Activated naive CD8-positive, alpha-beta T cell treated with anti-CD3 and anti-CD28 coated beads, Interleukin-2, amount 50 U/mL, for 24 hours (primary cell): ENCODE measurements at regions not wholly inside any gene's neighbourhood (a gene's known extent, or its start where the extent isn't known, plus 50 kb on each side); places are given as distances from the start of the nearest gene placed in this dataset.
"Not testable (repeated sequence)": the region's sequence is repeated elsewhere in the genome, so short reads cannot be mapped to it uniquely, and the experiment has no call there.

Experiments used
- ATAC-seq: fragments of 150-1000 bp; cut with Tn5 transposase; one replicate; pipeline ENCODE4 v1.10.0; 2021
- DNase-seq: peaks from one replicate; pipeline ENCODE4 v3.0.0; 2021
- H3K27ac Mint-ChIP-seq: one replicate; pipeline ENCODE4 v1.8.0; 2021; ENCODE audit warnings: mild to moderate bottlenecking, mixed read lengths
- H3K27me3 Mint-ChIP-seq: one replicate; pipeline ENCODE4 v1.8.0; 2021; ENCODE audit warnings: mixed read lengths
- H3K36me3 Mint-ChIP-seq: one replicate; pipeline ENCODE4 v1.8.0; 2021; ENCODE audit warnings: low read depth, mixed read lengths
- H3K4me1 Mint-ChIP-seq: one replicate; pipeline ENCODE4 v1.8.0; 2021; ENCODE audit warnings: mixed read lengths
- H3K4me3 Mint-ChIP-seq: one replicate; pipeline ENCODE4 v1.8.0; 2021; ENCODE audit warnings: mild to moderate bottlenecking, moderate library complexity, mixed read lengths
- H3K9me3 Mint-ChIP-seq: one replicate; pipeline ENCODE4 v1.8.0; 2021; ENCODE audit warnings: mixed read lengths

GRCh38 chr7:109549471-109550193, 980.0 kb downstream of the DNAJB9 start:
- peaks cover 8% of the 10 kb centered on the region for H3K9me3 Mint-ChIP-seq
- peaks cover 3% of the 10 kb centered on the region for H3K27me3 Mint-ChIP-seq
- no peak overlapping the region for H3K27ac Mint-ChIP-seq
- DNase-seq, result no peak
- no peaks in the 10 kb centered on the region for H3K4me1 Mint-ChIP-seq
- ATAC-seq, result no peak
- no peaks in the 10 kb centered on the region for H3K36me3 Mint-ChIP-seq
- no peak overlapping the region for H3K4me3 Mint-ChIP-seq

DNA sequence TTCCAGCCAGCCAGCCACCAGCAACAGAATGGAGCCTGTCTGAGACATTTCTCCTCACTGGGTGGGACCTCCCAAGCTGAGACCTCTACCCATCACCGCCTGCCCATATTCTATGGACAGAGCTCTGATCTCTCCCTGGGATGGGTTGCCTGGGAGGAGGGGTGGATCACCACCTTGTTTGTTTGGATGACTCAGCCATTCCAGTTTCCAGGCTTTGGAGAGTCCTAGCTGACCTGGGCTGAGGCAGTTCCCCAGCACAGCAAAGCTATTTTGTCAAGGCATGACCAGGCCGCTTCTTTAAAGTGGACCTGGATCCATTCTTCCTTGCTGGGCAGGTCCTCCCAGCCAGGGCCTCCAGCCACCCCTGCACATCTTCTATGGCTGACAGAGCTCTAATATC, 982.3 kb downstream of the DNAJB9 start:
- DNase-seq (no peak), ATAC-seq (no peak)
- H3K27ac Mint-ChIP-seq, result no peak overlapping the region
- H3K4me1 Mint-ChIP-seq, result no peaks in the 10 kb centered on the region
- peaks cover 11% of the 10 kb centered on the region for H3K9me3 Mint-ChIP-seq
- H3K36me3 Mint-ChIP-seq, result no peaks in the 10 kb centered on the region
- no peak overlapping the region for H3K4me3 Mint-ChIP-seq
- peaks cover 3% of the 10 kb centered on the region for H3K27me3 Mint-ChIP-seq

DNA sequence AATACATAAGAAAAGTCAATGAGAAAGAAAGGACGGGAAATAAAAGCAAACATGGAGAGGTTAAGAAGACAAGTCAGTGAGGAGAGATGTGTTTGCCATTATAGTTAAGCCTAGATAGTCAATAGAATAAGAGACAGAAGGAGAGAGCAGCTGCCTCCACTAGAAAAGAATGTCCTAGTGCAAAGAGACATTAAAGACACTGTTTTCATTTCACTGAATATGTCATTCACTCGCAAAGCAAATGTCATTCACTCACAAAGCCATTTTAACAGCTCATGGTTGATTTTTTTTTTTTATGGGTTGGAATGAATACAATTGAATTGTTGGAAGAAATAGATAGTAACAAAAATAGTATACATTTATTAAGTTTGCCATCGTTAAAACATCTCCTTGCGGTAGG, 1007.6 kb downstream of the DNAJB9 start:
- no peak overlapping the region for H3K27ac Mint-ChIP-seq
- H3K9me3 Mint-ChIP-seq, result no peaks in the 10 kb centered on the region
- H3K4me1 Mint-ChIP-seq, result no peaks in the 10 kb centered on the region
- no peaks in the 10 kb centered on the region for H3K36me3 Mint-ChIP-seq
- no peak for DNase-seq
- ATAC-seq, result no peak
- H3K27me3 Mint-ChIP-seq, result no peaks in the 10 kb centered on the region
- no peak overlapping the region for H3K4me3 Mint-ChIP-seq

DNA sequence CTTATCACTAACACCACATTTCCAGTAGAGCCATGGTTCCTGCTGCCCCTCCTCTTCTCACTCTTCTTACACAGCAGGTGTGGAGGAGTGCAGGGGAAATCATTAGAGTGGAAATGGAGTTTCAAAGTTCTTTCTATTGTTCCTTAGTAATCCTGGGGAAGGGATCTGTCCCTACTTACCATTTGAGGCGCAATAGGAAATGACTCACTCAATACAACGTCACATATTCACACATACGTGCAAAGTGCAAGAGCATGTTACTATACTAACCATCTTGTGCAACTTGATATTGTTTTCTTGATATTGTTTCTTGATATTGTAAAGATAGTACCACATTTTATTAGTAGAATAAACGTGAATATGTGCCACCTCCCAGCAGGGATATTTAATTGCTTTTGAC, 1010.2 kb downstream of the DNAJB9 start:
- Mint-ChIP-seq H3K9me3 (peaks cover 2% of the 10 kb centered on the region), H3K27me3 (no peaks in the 10 kb centered on the region), H3K27ac (no peak overlapping the region), H3K4me3 (no peak overlapping the region), H3K4me1 (no peaks in the 10 kb centered on the region), H3K36me3 (no peaks in the 10 kb centered on the region)
- no peak for DNase-seq
- no peak for ATAC-seq

GRCh38 chr7:109582211-109582610, 1012.5 kb downstream of the DNAJB9 start:
- Mint-ChIP-seq H3K9me3 (peaks cover 11% of the 10 kb centered on the region), H3K27me3 (no peaks in the 10 kb centered on the region), H3K4me3 (no peak overlapping the region), H3K36me3 (no peaks in the 10 kb centered on the region), H3K4me1 (no peaks in the 10 kb centered on the region), H3K27ac (no peak overlapping the region)
- ATAC-seq (no peak), DNase-seq (no peak)

DNA sequence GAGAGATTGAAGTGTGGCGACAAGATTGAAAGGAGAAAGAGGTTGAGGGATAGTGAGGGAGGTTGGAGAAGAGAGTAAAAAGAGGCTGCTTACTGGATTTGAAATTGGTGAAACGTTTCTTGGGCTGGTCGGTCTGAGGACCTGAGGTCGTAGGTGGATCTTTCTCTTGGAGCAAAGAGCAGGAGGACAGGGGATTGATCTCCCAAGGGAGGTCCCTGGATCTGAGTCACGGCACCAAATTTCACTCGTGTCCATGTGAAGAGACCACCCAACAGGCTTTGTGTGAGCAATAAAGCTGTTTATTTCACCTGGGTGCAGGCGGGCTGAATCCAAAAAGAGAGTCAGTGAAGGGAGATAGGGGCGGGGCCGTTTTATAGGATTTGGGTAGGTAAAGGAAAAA, 1027.3 kb downstream of the DNAJB9 start:
- H3K27me3 Mint-ChIP-seq, H3K9me3 Mint-ChIP-seq, H3K4me3 Mint-ChIP-seq, H3K27ac Mint-ChIP-seq, H3K4me1 Mint-ChIP-seq, H3K36me3 Mint-ChIP-seq, ATAC-seq, DNase-seq: not testable (repeated sequence)

DNA sequence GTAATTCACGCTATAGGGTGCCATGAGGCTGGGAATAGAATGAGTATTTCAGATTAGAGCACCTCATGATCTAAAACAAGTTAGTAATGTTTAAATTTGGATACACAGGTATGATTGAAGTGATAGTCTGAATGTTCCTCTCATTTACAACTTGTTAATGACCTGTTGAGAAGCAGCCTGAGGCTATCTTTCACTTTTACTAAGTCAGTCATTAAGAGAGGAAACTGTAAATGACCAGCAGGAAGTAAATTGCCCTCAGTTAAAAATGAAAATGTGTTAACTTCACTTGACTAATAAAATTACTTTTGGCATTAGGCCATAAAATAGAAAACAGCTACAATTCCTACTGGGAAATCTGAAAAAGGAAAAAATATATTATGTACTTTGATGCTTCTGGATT, 1042.0 kb downstream of the DNAJB9 start:
- ATAC-seq, result no peak

DNA sequence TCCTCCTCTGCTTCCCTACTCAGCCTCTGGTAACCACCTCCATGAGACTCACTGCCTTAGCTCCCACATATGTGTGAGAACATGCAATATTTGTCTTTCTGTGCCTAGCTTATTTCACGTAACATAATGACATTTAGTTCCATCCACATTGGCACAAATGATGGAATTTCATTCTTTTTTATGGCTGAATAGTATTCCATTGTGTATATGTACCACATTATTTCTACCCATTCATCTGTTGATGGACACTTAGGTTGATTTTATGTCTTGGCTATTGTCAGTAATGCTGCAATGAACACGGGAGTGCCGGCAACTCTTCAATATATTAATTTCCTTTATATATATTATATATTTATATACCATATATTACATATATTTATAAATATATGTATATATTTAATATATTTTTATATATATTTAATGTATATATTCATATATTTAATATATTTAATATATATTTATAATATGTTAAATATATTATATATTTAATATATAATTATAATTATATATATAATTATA, 1046.9 kb downstream of the DNAJB9 start:
- Mint-ChIP-seq H3K4me3 (no peak overlapping the region), H3K9me3 (peaks cover 4% of the 10 kb centered on the region), H3K27me3 (no peaks in the 10 kb centered on the region), H3K36me3 (no peaks in the 10 kb centered on the region), H3K27ac (no peak overlapping the region), H3K4me1 (no peaks in the 10 kb centered on the region)
- no peak for ATAC-seq
- no peak for DNase-seq

More for the DNA sequence above, 1042.0 kb downstream of the DNAJB9 start:
- H3K4me3 Mint-ChIP-seq, result no peak overlapping the region
- no peaks in the 10 kb centered on the region for H3K4me1 Mint-ChIP-seq
- no peak overlapping the region for H3K27ac Mint-ChIP-seq
- no peaks in the 10 kb centered on the region for H3K9me3 Mint-ChIP-seq
- DNase-seq, result no peak
- no peaks in the 10 kb centered on the region for H3K36me3 Mint-ChIP-seq
- H3K27me3 Mint-ChIP-seq, result no peaks in the 10 kb centered on the region

DNA sequence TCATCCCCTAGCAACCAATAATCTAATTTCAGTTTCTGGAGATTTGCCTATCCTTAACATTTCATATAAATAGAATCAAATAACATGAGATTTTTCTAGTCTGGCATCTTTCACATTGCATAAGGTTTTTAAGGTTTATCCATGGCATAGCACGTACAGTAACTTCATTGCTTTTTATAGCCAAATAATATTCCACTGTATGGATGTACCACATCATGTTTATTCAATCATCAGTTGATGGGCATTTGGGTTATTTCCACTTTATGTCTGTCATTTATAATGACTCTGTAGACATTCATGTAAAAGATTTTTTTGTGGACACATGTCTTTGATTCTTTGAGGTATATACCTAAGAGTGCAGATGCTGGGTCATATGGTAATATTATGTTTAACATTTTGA, 1052.6 kb downstream of the DNAJB9 start:
- H3K4me3 Mint-ChIP-seq, result no peak overlapping the region
- ATAC-seq (no peak), DNase-seq (no peak)
- no peaks in the 10 kb centered on the region for H3K36me3 Mint-ChIP-seq
- no peaks in the 10 kb centered on the region for H3K27me3 Mint-ChIP-seq
- H3K4me1 Mint-ChIP-seq, result no peaks in the 10 kb centered on the region
- peaks cover 11% of the 10 kb centered on the region for H3K9me3 Mint-ChIP-seq
- no peak overlapping the region for H3K27ac Mint-ChIP-seq

GRCh38 chr7:109632890-109633289, 1063.2 kb downstream of the DNAJB9 start:
- not testable (repeated sequence) for ATAC-seq, H3K4me3 Mint-ChIP-seq, DNase-seq, H3K27ac Mint-ChIP-seq, H3K36me3 Mint-ChIP-seq, H3K27me3 Mint-ChIP-seq, H3K4me1 Mint-ChIP-seq
- peaks cover 21% of the 10 kb centered on the region for H3K9me3 Mint-ChIP-seq

DNA sequence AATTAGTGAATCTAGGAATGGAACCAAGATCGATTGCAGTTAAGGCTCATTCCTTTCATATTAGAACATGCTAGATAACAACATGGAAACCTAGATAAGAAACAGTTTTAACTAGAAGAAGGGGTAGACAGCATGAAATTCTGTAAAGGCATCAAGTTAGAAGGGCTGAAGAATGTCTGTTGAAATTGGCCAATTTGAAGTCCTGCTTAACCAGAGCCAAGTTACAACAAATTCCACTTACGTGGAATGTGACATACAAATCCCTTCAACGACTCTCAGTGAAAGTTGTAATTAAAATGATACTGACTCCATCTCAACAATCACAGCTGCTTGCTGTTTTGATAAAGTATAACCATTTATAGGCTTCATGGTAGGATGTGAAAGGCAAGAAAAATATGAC, 1065.7 kb downstream of the DNAJB9 start:
- Mint-ChIP-seq H3K36me3 (no peaks in the 10 kb centered on the region), H3K27me3 (no peaks in the 10 kb centered on the region), H3K4me3 (no peak overlapping the region), H3K9me3 (peaks cover 22% of the 10 kb centered on the region), H3K4me1 (no peaks in the 10 kb centered on the region), H3K27ac (no peak overlapping the region)
- ATAC-seq (no peak), DNase-seq (no peak)

DNA sequence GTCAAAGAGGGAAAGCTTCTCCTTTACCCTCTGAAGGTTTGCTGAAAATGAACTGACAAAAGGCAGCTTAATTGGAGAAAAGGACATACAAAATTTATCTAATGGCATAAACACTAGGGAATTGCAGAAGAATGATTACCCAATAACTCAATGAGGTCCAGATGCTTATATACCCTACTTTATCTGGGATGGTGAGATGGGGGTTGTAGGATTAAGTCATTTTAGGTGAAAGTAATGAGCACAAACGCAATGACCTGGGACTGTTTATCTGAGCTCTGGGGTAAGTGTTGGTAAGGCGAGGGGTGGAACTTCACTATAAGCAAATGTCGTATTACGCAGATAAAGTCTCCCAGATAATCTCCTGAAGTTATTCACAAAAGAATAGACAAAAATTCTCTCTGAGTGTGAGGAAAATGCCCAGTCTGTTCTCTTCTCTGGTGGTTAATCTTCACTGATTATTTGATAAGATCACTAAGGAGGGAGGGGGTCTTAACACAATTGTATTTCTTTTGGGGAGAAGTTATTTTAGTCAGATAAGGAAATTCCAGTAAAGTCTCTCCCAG, 1067.8 kb downstream of the DNAJB9 start:
- Mint-ChIP-seq H3K36me3 (no peaks in the 10 kb centered on the region), H3K27ac (no peak overlapping the region), H3K4me3 (no peak overlapping the region)

DNA sequence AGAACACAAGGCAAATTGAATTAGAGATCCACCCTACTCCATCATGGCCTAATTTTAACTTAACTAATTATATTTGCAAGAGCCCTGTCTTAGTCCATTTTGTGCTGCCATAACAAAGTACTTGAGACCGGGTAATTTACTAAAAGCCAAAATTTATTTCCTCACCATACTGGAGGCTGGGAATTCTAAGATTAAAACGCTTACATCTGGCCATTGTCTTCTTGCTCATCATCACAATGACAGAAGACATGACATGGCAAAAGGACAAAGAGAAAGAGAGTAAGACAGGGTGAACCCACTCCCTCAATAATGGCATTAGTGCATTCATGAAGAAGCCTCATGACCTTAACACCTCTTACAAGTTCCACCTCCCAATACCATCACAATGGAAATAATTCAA, 1068.6 kb downstream of the DNAJB9 start:
- DNase-seq (no peak), ATAC-seq (no peak)
- Mint-ChIP-seq H3K4me3 (no peak overlapping the region), H3K27ac (no peak overlapping the region), H3K36me3 (no peaks in the 10 kb centered on the region), H3K27me3 (no peaks in the 10 kb centered on the region), H3K9me3 (peaks cover 15% of the 10 kb centered on the region), H3K4me1 (no peaks in the 10 kb centered on the region)

More for the DNA sequence above, 1067.8 kb downstream of the DNAJB9 start:
- H3K4me1 Mint-ChIP-seq, result no peaks in the 10 kb centered on the region
- no peak for ATAC-seq
- no peak for DNase-seq
- H3K9me3 Mint-ChIP-seq, result peaks cover 18% of the 10 kb centered on the region
- no peaks in the 10 kb centered on the region for H3K27me3 Mint-ChIP-seq

GRCh38 chr7:109639561-109639960, 1069.9 kb downstream of the DNAJB9 start:
- ATAC-seq (no peak), DNase-seq (no peak)
- Mint-ChIP-seq H3K9me3 (peaks cover 14% of the 10 kb centered on the region), H3K4me3 (no peak overlapping the region), H3K27ac (no peak overlapping the region), H3K27me3 (no peaks in the 10 kb centered on the region), H3K4me1 (no peaks in the 10 kb centered on the region), H3K36me3 (no peaks in the 10 kb centered on the region)

- Mint-ChIP-seq H3K4me3 (no peak overlapping the region), H3K36me3 (no peaks in the 10 kb centered on the region), H3K9me3 (peaks cover 11% of the 10 kb centered on the region), H3K27ac (no peak overlapping the region), H3K27me3 (no peaks in the 10 kb centered on the region), H3K4me1 (no peaks in the 10 kb centered on the region)
- DNase-seq (no peak), ATAC-seq (no peak)
These were observed 1071.8 kb downstream of the DNAJB9 start for GRCh38 chr7:109641445-109641844.
